SIG-M5 treated with dmso at 0.1 percent for 504 hours (cell line): ENCODE measurements at regions not wholly inside any gene's neighbourhood (a gene's known extent, or its start where the extent isn't known, plus 50 kb on each side); places are given as distances from the start of the nearest gene placed in this dataset.

Experiments used
- DNase-seq: peaks from one replicate; lab custom pipeline; 2025; ENCODE audit not compliant: unreplicated experiment; lab: John Stamatoyannopoulos, UW

- DNase-seq = no peak
Observed at GRCh38 chr10:47186941-47187340, 113.1 kb upstream of the GDF10 start.

- DNase-seq = no peak
Observed at GRCh38 chr10:47187592-47187991, 112.4 kb upstream of the GDF10 start.

DNA sequence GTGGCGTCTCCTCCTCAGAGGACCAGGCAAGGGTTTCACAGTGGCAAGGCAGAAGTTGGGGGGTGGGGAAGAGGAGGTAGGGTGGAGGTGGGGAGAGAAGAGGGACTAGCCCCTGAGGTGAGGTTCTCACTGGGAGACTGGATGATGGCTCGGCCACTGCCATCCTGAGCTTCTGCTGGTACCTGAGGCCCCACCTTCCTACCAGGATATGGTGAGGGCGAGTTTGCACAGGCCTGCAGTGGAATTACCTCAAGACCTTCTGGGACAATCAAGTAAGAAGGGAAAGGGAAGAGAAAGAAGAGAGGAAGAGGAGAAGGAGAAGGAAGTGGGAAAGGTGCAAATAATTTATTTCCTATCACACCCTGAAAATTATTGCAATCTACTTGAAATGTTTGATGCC, 111.8 kb upstream of the GDF10 start:
- no peak for DNase-seq

DNA sequence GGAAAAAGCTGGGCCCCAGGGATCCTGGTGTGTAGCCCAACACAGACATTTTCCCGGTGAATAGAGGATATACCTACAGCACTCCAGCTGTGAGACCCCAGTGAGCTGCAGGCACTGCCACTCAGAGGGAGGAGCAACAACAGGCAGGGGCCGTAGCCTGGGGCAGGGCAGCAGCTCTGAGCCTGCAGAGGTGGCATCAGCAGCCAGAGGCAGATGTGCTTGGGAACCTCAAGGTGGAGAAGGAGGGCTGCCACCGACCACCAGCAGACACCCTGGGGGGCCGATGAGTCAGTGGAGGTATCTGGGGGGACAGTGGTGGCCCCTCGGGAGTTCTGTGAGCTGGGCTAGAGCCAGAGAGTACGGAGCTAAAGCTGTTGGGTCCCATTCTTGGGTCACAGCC, 110.2 kb upstream of the GDF10 start:
- DNase-seq = no peak

DNA sequence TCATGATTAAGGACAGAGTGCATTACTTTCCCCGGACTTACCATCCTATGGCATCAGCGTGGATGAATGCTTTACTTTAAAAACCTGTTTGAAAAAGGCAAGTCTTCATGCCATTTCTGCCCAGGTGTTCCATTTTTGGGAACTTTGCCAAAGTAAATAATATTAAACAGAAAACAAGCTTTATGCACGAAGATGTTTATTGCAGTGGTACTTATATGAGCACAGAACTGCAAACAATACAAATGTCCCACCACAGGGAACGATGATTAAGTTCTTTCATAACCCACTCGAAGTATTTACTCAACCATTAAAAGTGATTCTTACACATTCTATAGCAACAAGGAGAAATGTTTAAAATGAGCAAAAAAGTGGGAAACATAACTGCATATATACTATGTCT, 109.7 kb upstream of the GDF10 start:
- no peak for DNase-seq

GRCh38 chr10:47190802-47191450, 109.1 kb upstream of the GDF10 start:
- no peak for DNase-seq

- no peak for DNase-seq
Observed at GRCh38 chr10:47192273-47192672, 107.7 kb upstream of the GDF10 start.

- no peak for DNase-seq
Observed at GRCh38 chr10:47193666-47194065, 106.3 kb upstream of the GDF10 start.

DNA sequence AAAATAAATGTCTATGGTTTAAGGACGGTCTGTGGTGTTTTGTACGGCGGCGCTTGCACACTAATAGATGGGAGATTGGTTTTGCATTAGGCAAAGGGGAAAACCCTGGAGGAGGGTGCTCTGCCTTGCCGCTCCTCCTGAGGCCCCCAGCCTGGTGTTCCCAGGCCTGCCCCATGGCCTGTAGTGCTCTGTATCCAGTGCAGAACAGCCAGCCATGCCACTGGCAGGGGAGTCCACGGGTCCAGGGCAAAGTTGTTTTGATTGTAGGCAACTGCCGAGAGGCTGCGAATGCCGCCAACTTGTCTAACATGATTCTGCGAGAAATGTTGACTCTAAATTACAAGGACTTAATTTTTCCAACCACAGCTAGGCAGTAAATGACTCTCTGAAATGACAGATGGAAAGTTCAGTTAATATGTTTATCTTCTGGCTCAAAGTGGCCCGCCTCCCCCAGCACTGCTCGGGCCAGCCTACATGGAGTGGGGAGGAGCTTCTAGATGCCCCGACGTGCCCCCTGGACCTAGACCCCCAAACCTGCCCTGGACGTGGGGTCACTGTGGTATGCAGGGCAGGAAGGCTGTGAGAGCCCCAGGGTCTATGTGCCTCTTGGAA, 104.6 kb upstream of the GDF10 start:
- no peak for DNase-seq

DNA sequence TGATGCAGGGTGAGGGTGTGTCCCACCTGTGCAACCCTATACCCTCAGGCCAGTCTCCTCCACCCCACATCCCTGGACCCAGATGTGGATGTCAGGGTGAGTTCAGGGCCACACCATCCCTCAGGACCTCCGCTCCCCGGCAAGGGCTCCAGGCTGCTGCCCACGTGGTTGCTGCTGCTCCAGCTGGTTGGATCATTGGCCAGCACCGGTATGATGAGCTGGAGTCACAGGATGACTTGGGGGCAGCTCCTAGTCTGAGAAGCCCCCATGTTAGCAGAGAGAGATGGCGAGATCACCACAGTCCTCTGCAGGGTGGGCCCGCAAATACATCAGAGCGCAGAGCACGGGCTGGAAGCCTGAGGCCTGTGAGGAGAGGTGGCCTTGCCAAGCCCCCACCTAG, 103.3 kb upstream of the GDF10 start:
- no peak for DNase-seq

DNA sequence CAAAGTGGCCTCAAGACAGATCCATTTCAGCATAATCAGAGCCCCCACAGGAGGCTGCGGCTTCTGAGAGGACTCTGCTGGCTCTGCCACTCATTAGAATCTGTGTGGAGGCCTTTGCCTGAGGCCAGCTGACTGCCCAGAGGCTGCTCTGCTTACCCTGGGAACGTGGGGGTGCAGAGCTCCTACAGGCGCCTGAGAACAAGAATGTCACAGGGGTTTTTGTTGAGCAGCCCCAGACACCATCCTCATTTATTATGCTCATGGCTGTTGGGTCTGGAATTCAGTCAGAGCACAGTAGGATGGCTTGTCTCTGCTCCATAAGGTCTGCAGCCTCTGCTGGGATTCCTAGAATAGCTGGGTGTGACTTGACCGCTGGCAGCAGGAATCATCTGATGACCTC, 101.8 kb upstream of the GDF10 start:
- no peak for DNase-seq

DNA sequence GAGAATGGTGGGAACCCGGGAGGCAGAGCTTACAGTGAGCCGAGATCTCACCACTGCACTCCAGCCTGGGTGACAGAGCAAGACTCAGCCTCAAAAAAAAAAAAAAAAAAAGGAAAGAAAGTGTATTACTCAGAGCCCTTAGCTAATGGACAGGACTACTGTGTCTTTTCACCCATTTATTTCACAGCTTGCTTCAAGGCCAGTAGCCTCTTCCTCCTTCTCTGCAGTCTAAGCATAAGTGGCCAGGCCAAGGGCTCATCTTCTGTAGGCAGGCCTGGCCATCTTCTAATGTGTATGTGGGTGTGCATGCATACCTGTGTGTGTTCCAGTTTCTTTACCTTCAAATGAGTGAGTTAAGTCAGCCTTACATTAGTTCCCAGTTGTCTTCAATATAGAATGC, 94.8 kb upstream of the GDF10 start:
- DNase-seq = no peak

DNA sequence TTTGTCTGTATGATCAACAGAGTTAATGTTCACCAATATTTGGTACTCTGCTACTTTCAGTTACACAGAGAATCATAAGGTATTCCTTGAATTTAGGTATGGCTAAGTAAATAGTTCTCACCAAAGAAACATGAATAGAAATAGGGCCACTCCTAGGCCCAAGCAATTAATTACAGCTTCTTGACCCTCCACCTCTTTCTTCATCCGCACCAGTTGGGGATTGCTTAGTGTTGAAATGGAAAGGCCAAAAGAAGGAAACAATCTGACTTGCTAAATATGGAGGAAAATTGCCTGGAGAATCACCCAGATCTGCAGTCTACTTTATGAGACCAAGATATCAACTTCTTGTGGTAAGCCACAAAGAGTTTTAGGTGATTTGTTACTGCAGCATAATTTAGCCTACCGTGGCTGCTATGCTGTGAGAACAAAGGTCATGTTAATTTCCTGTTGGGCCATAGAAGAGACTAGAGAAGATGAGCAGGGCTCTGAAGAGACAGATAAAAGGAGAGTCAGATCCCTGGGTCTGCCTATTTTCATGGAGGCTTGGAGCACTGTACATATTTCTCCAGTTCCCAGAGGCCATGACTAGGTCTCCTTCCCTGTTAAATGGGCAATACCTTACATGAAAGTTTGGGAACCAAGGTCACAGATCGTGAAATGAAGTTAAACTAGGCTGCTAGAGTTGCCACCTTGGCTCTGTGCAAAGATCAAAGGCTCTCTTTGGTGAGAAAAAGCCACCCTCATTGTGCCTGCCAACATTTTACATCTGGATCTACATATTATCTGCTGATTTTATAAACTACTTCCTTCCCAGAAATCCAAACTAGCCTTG, 93.3 kb upstream of the GDF10 start:
- peak; percentile 31 for DNase-seq

GRCh38 chr10:47207281-47207615, 92.7 kb upstream of the GDF10 start:
- peak; percentile 88 for DNase-seq

DNA sequence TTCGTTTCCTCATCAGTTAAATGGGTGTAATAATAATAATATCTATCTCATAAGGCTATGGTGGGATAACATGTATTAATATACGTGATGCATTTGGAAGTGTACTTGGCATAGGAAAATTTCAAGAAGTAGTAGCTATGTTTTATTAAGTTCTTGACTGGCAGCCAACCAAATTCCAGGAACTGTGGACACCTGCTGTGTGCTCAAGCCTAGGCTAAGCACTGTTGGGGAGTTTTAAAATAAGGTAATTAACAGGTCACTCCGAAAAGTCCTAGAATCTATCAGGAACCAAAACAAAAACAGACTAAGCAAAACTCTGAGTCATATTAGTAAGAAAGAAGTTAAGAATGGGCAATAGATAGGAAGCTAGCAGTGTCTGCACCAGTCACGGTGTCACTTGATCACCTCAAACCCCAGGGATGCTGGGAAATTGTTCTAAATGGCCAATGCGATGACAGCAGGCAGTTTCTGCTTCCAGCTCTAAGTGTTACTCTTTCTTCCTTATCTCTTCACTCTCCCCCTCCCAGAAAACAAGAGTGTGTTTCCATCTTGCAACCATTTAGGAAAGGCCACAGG, 92.0 kb upstream of the GDF10 start:
- DNase-seq = no peak

DNA sequence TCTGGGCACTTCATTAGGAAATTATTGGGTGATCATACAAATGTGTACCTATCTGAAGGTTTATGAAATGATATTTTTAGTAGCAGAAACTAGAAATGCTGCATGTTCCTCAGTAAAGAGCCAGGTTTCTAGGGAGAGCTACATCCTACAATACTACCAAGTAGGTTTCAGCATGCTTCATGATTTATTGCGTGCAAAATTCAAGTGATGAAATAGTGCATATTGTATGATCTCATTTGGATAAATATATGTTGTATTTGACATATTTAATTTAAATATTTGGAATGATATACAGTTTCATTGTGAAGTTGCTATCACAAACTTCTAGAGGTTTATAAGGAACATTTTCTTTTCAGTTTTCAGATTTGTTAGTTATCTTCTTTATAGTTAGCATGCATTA, 90.5 kb upstream of the GDF10 start:
- no peak for DNase-seq

GRCh38 chr10:47214520-47214919, 85.5 kb upstream of the GDF10 start:
- no peak for DNase-seq

- DNase-seq = no peak
Observed at GRCh38 chr10:47217113-47217512, 82.9 kb upstream of the GDF10 start.

DNA sequence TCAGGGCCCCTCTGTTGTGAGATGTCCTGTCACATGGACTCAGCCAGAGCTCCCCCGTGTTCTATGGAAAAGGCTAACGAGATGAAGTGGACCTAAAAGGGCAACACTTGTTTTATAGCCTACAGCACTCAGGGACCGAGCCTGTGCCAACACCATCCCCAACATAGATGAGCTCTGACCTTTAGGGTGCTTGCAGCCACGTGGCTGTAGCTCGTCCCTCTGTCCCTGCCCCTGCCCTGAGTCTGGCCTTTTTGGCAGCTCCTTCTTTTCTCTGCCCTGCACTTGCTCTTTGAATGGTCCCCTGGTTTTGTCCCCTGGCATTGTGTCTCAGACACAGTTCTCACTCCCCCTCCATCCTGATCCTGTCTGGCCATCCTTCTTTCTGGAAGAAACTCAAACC, 81.2 kb upstream of the GDF10 start:
- no peak for DNase-seq

GRCh38 chr10:47222461-47222860, 77.5 kb upstream of the GDF10 start:
- DNase-seq = no peak

- DNase-seq = no peak
Observed at GRCh38 chr10:47223236-47223635, 76.8 kb upstream of the GDF10 start.

- DNase-seq = no peak
Observed at GRCh38 chr10:47224546-47225218, 75.3 kb upstream of the GDF10 start.
